OCI-LY1 (cell line): ENCODE measurements at regions not wholly inside any gene's neighbourhood (a gene's known extent, or its start where the extent isn't known, plus 50 kb on each side); places are given as distances from the start of the nearest gene placed in this dataset.

ENCODE experiments used
- EZH2 ChIP-seq: fragments of 200-600 bp; sonication (generic), shearing (Covaris generic); IDR thresholded peaks from 2 replicates; pipeline ENCODE4 v1.8.0; 2017; ENCODE audit warnings: borderline replicate concordance, mixed run types, mild to moderate bottlenecking, antibody characterized with exemption, low read length, moderate library complexity, mixed read lengths
- TF ChIP-seq, protein P1 (sequence below): fragments of 200-600 bp; sonication (generic), shearing (Covaris generic); IDR thresholded peaks from 2 replicates; pipeline ENCODE4 v1.5.1; 2017; ENCODE audit warnings: mild to moderate bottlenecking, antibody characterized with exemption, low read length, moderate library complexity, mixed read lengths

DNA sequence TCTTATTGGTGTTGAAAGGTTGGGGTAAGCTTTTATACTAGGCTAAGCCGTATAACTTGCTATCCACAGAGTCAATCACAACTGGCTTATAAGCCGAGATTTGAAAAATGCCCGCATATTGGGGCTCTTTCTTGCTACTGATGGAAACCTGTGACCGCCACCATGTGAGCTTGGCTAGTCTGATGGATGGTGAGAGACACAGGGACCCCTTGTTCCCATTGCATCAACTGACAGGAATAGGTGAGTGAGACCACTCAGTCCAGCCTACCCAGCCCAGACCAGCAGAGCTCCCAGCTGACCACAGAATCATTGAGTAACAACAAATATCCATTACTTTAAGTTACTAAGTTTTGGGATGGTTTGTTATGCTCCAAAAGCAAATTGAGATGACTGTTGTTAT is 676.4 kb upstream of the HS6ST1 start:
- TF ChIP-seq, protein P1, sequence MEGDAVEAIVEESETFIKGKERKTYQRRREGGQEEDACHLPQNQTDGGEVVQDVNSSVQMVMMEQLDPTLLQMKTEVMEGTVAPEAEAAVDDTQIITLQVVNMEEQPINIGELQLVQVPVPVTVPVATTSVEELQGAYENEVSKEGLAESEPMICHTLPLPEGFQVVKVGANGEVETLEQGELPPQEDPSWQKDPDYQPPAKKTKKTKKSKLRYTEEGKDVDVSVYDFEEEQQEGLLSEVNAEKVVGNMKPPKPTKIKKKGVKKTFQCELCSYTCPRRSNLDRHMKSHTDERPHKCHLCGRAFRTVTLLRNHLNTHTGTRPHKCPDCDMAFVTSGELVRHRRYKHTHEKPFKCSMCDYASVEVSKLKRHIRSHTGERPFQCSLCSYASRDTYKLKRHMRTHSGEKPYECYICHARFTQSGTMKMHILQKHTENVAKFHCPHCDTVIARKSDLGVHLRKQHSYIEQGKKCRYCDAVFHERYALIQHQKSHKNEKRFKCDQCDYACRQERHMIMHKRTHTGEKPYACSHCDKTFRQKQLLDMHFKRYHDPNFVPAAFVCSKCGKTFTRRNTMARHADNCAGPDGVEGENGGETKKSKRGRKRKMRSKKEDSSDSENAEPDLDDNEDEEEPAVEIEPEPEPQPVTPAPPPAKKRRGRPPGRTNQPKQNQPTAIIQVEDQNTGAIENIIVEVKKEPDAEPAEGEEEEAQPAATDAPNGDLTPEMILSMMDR, result no peak
- TF ChIP-seq EZH2, result no peak
